ENCODE measurements at regions not wholly inside any gene's neighbourhood (a gene's known extent, or its start where the extent isn't known, plus 50 kb on each side); places are given as distances from the start of the nearest gene placed in this dataset.
A peak's percentile ranks its signal among the peaks of the same experiment; 100 is the strongest.
"Not testable (repeated sequence)": the region's sequence is repeated elsewhere in the genome, so short reads cannot be mapped to it uniquely, and the experiment has no call there.

- H3K4me3 ChIP-seq (replicated peaks in 1 of 3; ENCODE audit: insufficient read depth in 1 of 3, low read depth in 2 of 3, low read length in 3 of 3); CTCF ChIA-PET (ENCODE audit: low intra/inter-chr PET ratio, low total read pairs); H3K9me3 ChIP-seq (ENCODE audit: low read length); DNase-seq (ENCODE audit: low spot score); H3K79me2 ChIP-seq (ENCODE audit: insufficient read depth, low read length); H3K9ac ChIP-seq (ENCODE audit: insufficient read depth, low read depth, low read length); FAIRE-seq; H2AFZ ChIP-seq (ENCODE audit: low read length); H3K4me1 ChIP-seq (ENCODE audit: insufficient read depth, low read length); intact Hi-C loops (cut with micrococcal nuclease; ENCODE audit: unreplicated experiment); in situ Hi-C loops (cut with HindIII; ENCODE audit: extremely low pct_ligation_motif_present, low pct_unique_long_range_greater_than_20kb); H3K27me3 ChIP-seq (ENCODE audit: control insufficient read depth in 1 of 2, insufficient read depth in 2 of 2, low read length in 2 of 2); H3K4me2 ChIP-seq (ENCODE audit: low read depth, low read length); H4K20me1 ChIP-seq (ENCODE audit: insufficient read depth, low read length); H3K27ac ChIP-seq (ENCODE audit: extremely low read length, insufficient read depth, low read length); POLR2A ChIA-PET: not testable (repeated sequence)
- whole genome bisulfite sequencing (ENCODE audit: low lambda C conversion rate), result 98% methylated on average over 3 of the region's 3 CpGs
- peaks cover 3 to 14% of the 10 kb centered on the region in 2 experiments; a peak in 4 of 5 replicates for H3K36me3 ChIP-seq (replicated peaks in 1 of 2; ENCODE audit: control insufficient read depth in 1 of 2, insufficient read depth in 2 of 2, low read length in 2 of 2)
- TSS peak; percentile 28 for BruUV-seq (replicated peaks)
- TF ChIP-seq SIX4 (CRISPR knock-in tag; IDR thresholded peaks at IDR 0.05), result peak; percentile 52; the same call in 1 of the 2 replicates
- peak; percentile 80 for TF ChIP-seq ZNF770 (CRISPR knock-in tag; IDR thresholded peaks at IDR 0.05)
- peak; percentile 35; the same call in 1 of the 3 replicates for ATAC-seq
Observed at GRCh38 chr7:128575277-128575676, 96.8 kb upstream of the GARIN1A start.

GRCh38 chr7:128576953-128577352 is 95.1 kb upstream of the GARIN1A start:
- peaks cover 4 to 18% of the 10 kb centered on the region in 2 experiments; a peak in 4 of 5 replicates for H3K36me3 ChIP-seq (replicated peaks in 1 of 2; ENCODE audit: control insufficient read depth in 1 of 2, insufficient read depth in 2 of 2, low read length in 2 of 2)
- CTCF ChIA-PET (ENCODE audit: low intra/inter-chr PET ratio, low total read pairs); DNase-seq (ENCODE audit: low spot score); POLR2A ChIA-PET; H3K9ac ChIP-seq (ENCODE audit: insufficient read depth, low read depth, low read length); H4K20me1 ChIP-seq (ENCODE audit: insufficient read depth, low read length); FAIRE-seq; H3K4me2 ChIP-seq (ENCODE audit: low read depth, low read length); H3K4me1 ChIP-seq (ENCODE audit: insufficient read depth, low read length); H3K9me3 ChIP-seq (ENCODE audit: low read length); H3K79me2 ChIP-seq (ENCODE audit: insufficient read depth, low read length); H3K27ac ChIP-seq (ENCODE audit: extremely low read length, insufficient read depth, low read length); H2AFZ ChIP-seq (ENCODE audit: low read length); H3K27me3 ChIP-seq (ENCODE audit: control insufficient read depth in 1 of 2, insufficient read depth in 2 of 2, low read length in 2 of 2); BruUV-seq (replicated peaks); ATAC-seq; intact Hi-C loops (cut with micrococcal nuclease; ENCODE audit: unreplicated experiment); in situ Hi-C loops (cut with HindIII; ENCODE audit: extremely low pct_ligation_motif_present, low pct_unique_long_range_greater_than_20kb); H3K4me3 ChIP-seq (replicated peaks in 1 of 3; ENCODE audit: insufficient read depth in 1 of 3, low read depth in 2 of 3, low read length in 3 of 3): not testable (repeated sequence)
- 97% methylated on average over 19 of the region's 27 CpGs for WGBS (ENCODE audit: low lambda C conversion rate)

- BruUV-seq (replicated peaks); H3K4me1 ChIP-seq (ENCODE audit: insufficient read depth, low read length); H3K4me3 ChIP-seq (replicated peaks in 1 of 3; ENCODE audit: insufficient read depth in 1 of 3, low read depth in 2 of 3, low read length in 3 of 3); POLR2A ChIA-PET; CTCF ChIA-PET (ENCODE audit: low intra/inter-chr PET ratio, low total read pairs); H3K27me3 ChIP-seq (ENCODE audit: control insufficient read depth in 1 of 2, insufficient read depth in 2 of 2, low read length in 2 of 2); H3K9me3 ChIP-seq (ENCODE audit: low read length); H2AFZ ChIP-seq (ENCODE audit: low read length); DNase-seq (ENCODE audit: low spot score); ATAC-seq; in situ Hi-C loops (cut with HindIII; ENCODE audit: extremely low pct_ligation_motif_present, low pct_unique_long_range_greater_than_20kb); H3K79me2 ChIP-seq (ENCODE audit: insufficient read depth, low read length); H3K4me2 ChIP-seq (ENCODE audit: low read depth, low read length); H3K27ac ChIP-seq (ENCODE audit: extremely low read length, insufficient read depth, low read length); intact Hi-C loops (cut with micrococcal nuclease; ENCODE audit: unreplicated experiment); H3K9ac ChIP-seq (ENCODE audit: insufficient read depth, low read depth, low read length); H4K20me1 ChIP-seq (ENCODE audit: insufficient read depth, low read length): not testable (repeated sequence)
- H3K36me3 ChIP-seq (replicated peaks in 1 of 2; ENCODE audit: control insufficient read depth in 1 of 2, insufficient read depth in 2 of 2, low read length in 2 of 2), result peaks cover 2 to 15% of the 10 kb centered on the region in 2 experiments; a peak in 4 of 5 replicates
- WGBS (ENCODE audit: low lambda C conversion rate), result 97% methylated on average over 4 of the region's 4 CpGs
- peak; percentile 15 for FAIRE-seq
Observed at GRCh38 chr7:128579843-128580242, 92.2 kb upstream of the GARIN1A start.

GRCh38 chr7:128581100-128581499 is 91.0 kb upstream of the GARIN1A start:
- in situ Hi-C loops (cut with HindIII; ENCODE audit: extremely low pct_ligation_motif_present, low pct_unique_long_range_greater_than_20kb); H3K27me3 ChIP-seq (ENCODE audit: control insufficient read depth in 1 of 2, insufficient read depth in 2 of 2, low read length in 2 of 2); H3K9me3 ChIP-seq (ENCODE audit: low read length); H3K4me1 ChIP-seq (ENCODE audit: insufficient read depth, low read length); H2AFZ ChIP-seq (ENCODE audit: low read length); FAIRE-seq; H3K9ac ChIP-seq (ENCODE audit: insufficient read depth, low read depth, low read length); BruUV-seq (replicated peaks); CTCF ChIA-PET (ENCODE audit: low intra/inter-chr PET ratio, low total read pairs); H3K4me3 ChIP-seq (replicated peaks in 1 of 3; ENCODE audit: insufficient read depth in 1 of 3, low read depth in 2 of 3, low read length in 3 of 3); intact Hi-C loops (cut with micrococcal nuclease; ENCODE audit: unreplicated experiment); H3K4me2 ChIP-seq (ENCODE audit: low read depth, low read length); H3K27ac ChIP-seq (ENCODE audit: extremely low read length, insufficient read depth, low read length); DNase-seq (ENCODE audit: low spot score); POLR2A ChIA-PET; H4K20me1 ChIP-seq (ENCODE audit: insufficient read depth, low read length); ATAC-seq; H3K79me2 ChIP-seq (ENCODE audit: insufficient read depth, low read length): not testable (repeated sequence)
- WGBS (ENCODE audit: low lambda C conversion rate), result 97% methylated on average over 5 of the region's 5 CpGs
- H3K36me3 ChIP-seq (replicated peaks in 1 of 2; ENCODE audit: control insufficient read depth in 1 of 2, insufficient read depth in 2 of 2, low read length in 2 of 2), result peaks cover 1 to 11% of the 10 kb centered on the region in 2 experiments; a peak in 3 of 5 replicates

Measured in HepG2 (cell line).